GM12864 (cell line): ENCODE measurements at regions not wholly inside any gene's neighbourhood (a gene's known extent, or its start where the extent isn't known, plus 50 kb on each side); places are given as distances from the start of the nearest gene placed in this dataset.

ENCODE experiments used
- DNase-seq: peaks from one replicate; pipeline ENCODE4 v3.0.0-alpha.2; 2011; ENCODE audit warnings: low read depth
- H3K4me3 ChIP-seq: 2 replicates; pipeline ENCODE4 v1.5.1; 2011; ENCODE audit warnings: mild to moderate bottlenecking, low read depth, low read length, control low read depth
- CTCF ChIP-seq: IDR thresholded peaks from 2 replicates; pipeline ENCODE4 v1.5.1; 2011; ENCODE audit warnings: low read depth, mild to moderate bottlenecking, moderate library complexity, low read length, control low read depth, inconsistent platforms; ENCODE audit errors: missing control alignments

GRCh38 chr11:115860246-115860645 lies 356.0 kb upstream of the CADM1 start:
- no peak for DNase-seq
- no peak for TF ChIP-seq CTCF
- H3K4me3 ChIP-seq, result no peak overlapping the region

- no peak for TF ChIP-seq CTCF
- DNase-seq, result no peak
- no peak overlapping the region for H3K4me3 ChIP-seq
Observed at GRCh38 chr11:115848611-115849010, 344.4 kb upstream of the CADM1 start.

- H3K4me3 ChIP-seq, result no peak overlapping the region
- DNase-seq, result no peak
- no peak for TF ChIP-seq CTCF
Observed at GRCh38 chr11:115848080-115848479, 343.9 kb upstream of the CADM1 start.

- H3K4me3 ChIP-seq, result no peak overlapping the region
- no peak for DNase-seq
- no peak for TF ChIP-seq CTCF
Observed at GRCh38 chr11:115845872-115846271, 341.7 kb upstream of the CADM1 start.

GRCh38 chr11:115843685-115844084 lies 339.5 kb upstream of the CADM1 start:
- TF ChIP-seq CTCF, result no peak

GRCh38 chr11:115843111-115843510 lies 338.9 kb upstream of the CADM1 start:
- no peak for TF ChIP-seq CTCF
- H3K4me3 ChIP-seq, result no peak overlapping the region
- DNase-seq, result no peak

More at GRCh38 chr11:115843685-115844084, 339.5 kb upstream of the CADM1 start:
- DNase-seq, result no peak
- H3K4me3 ChIP-seq, result no peak overlapping the region

- no peak for TF ChIP-seq CTCF
Observed at GRCh38 chr11:115820026-115820425, 315.8 kb upstream of the CADM1 start.

More at GRCh38 chr11:115820026-115820425, 315.8 kb upstream of the CADM1 start:
- no peak for DNase-seq
- no peak overlapping the region for H3K4me3 ChIP-seq
